C4-2B (cell line): ENCODE measurements at regions not wholly inside any gene's neighbourhood (a gene's known extent, or its start where the extent isn't known, plus 50 kb on each side); places are given as distances from the start of the nearest gene placed in this dataset.

ENCODE experiments used
- ZFX ChIP-seq: fragments of 450-650 bp; IDR thresholded peaks from 2 replicates; pipeline ENCODE4 v1.6.1; 2017
- TF ChIP-seq, protein P1 (sequence below): fragments of 450-650 bp; conservative IDR thresholded peaks from 2 replicates; pipeline ENCODE4 v1.5.1; 2017; ENCODE audit warnings: mild to moderate bottlenecking

DNA sequence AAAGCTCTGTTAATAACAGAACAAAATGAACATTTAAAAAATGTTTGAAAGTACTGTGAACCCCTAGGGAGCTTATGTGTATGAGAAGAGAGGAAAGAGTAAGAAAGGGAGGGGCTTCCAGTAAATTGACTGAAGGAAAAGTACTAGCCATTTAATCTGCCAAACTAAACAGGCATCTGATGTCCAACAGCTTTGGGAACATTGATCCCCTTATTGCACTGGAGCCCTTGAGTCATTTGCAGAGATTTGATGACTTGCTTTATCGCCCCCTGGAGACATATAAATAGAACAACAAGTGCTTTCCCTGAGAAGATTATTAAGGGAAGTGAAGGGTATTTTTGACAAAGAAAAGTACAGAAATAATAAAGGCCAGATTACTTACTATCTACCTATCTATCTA lies 319.3 kb upstream of the NOVA1 start:
- TF ChIP-seq, protein P1, sequence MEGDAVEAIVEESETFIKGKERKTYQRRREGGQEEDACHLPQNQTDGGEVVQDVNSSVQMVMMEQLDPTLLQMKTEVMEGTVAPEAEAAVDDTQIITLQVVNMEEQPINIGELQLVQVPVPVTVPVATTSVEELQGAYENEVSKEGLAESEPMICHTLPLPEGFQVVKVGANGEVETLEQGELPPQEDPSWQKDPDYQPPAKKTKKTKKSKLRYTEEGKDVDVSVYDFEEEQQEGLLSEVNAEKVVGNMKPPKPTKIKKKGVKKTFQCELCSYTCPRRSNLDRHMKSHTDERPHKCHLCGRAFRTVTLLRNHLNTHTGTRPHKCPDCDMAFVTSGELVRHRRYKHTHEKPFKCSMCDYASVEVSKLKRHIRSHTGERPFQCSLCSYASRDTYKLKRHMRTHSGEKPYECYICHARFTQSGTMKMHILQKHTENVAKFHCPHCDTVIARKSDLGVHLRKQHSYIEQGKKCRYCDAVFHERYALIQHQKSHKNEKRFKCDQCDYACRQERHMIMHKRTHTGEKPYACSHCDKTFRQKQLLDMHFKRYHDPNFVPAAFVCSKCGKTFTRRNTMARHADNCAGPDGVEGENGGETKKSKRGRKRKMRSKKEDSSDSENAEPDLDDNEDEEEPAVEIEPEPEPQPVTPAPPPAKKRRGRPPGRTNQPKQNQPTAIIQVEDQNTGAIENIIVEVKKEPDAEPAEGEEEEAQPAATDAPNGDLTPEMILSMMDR = peak; percentile 46
- no peak for TF ChIP-seq ZFX
